Mesodermal cell (in vitro differentiated cells): ENCODE measurements at regions not wholly inside any gene's neighbourhood (a gene's known extent, or its start where the extent isn't known, plus 50 kb on each side); places are given as distances from the start of the nearest gene placed in this dataset.
"Not testable (repeated sequence)": the region's sequence is repeated elsewhere in the genome, so short reads cannot be mapped to it uniquely, and the experiment has no call there.

Experiments used
- H3K27ac ChIP-seq: 2 replicates; pipeline ENCODE4 v1.7.0; 2013; ENCODE audit warnings: mild to moderate bottlenecking, low read depth, low read length, moderate library complexity; ENCODE audit not compliant: severe bottlenecking
- H3K36me3 ChIP-seq: 2 replicates; pipeline ENCODE4 v1.7.1; 2013; ENCODE audit warnings: mild to moderate bottlenecking, low read length, moderate library complexity; ENCODE audit not compliant: control insufficient read depth, insufficient read depth
- H3K4me1 ChIP-seq: one replicate; pipeline ENCODE4 v1.7.1; 2013; ENCODE audit warnings: mild to moderate bottlenecking, low read length; ENCODE audit not compliant: insufficient read depth, control insufficient read depth, poor library complexity, severe bottlenecking
- H3K4me3 ChIP-seq: 2 replicates; pipeline ENCODE4 v1.7.0; 2013; ENCODE audit warnings: low read length, control low read depth, mild to moderate bottlenecking; ENCODE audit not compliant: insufficient read depth, poor library complexity, severe bottlenecking; ENCODE audit errors: extremely low read depth
- H3K9me3 ChIP-seq: 2 replicates; pipeline ENCODE4 v1.7.1; 2013; ENCODE audit warnings: mild to moderate bottlenecking, low read length, moderate library complexity; ENCODE audit not compliant: control insufficient read depth
- WGBS, 2 experiments: methylation state at CpG; one replicate each; pipeline ENCODE4 v1.1.5; 2013; ENCODE audit warnings: missing lambda C conversion rate in 2 of 2; ENCODE audit not compliant: insufficient coverage in 2 of 2; 5-methylcytosine and 5-hydroxymethylcytosine counted together

DNA sequence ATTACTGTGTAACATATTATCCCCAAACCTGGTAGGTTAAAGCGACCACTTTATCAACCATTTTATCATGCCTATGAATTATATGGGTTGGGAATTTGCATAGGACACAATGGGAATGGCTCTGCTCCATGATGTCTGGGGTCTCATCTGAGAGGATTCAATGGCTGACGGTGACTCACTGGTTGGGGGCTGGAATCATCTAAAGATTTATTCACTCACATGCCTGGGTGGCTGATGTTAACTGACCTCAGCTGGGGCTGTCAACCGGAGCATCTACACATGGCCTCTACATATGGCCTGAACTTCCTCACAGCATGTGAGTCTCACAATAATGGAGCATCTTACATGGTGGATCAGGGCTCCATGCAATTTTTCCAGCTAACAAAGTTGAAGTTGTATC lies 313.1 kb upstream of the PPP2R3A start:
- Histone ChIP-seq H3K36me3 (no peaks in the 10 kb centered on the region), H3K4me1 (no peaks in the 10 kb centered on the region), H3K4me3 (no peak overlapping the region), H3K27ac (no peak overlapping the region), H3K9me3 (no peaks in the 10 kb centered on the region)
- whole genome bisulfite sequencing, 2 experiments = 30% methylated on average over 2 of the region's 3 CpGs; no CpG with 5 or more reads in 1 of the 2 experiments

DNA sequence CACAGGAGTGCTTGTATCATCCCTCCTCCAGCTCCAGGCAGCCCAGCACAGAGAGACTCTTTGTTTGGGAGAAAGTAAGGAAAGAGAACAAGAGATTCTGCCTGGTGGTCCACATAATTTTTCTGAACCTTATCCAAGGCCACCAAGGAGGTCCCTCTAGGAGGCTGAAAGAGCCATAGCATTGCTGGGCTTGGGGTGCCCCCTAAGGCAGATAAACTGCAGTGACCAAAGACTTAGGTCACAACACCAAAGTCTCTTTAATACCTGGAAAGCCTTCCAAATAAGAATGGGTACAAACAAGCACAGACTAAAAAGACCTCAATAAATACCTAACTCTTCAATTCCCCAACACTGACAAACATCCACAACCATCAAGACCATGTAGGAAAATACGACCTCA lies 310.2 kb upstream of the PPP2R3A start:
- Histone ChIP-seq H3K36me3 (no peaks in the 10 kb centered on the region), H3K27ac (no peak overlapping the region), H3K9me3 (no peaks in the 10 kb centered on the region), H3K4me3 (no peak overlapping the region), H3K4me1 (no peaks in the 10 kb centered on the region)
- WGBS, 2 experiments = 100% methylated on average over 1 of the region's 1 CpG; no CpG with 5 or more reads in 1 of the 2 experiments

DNA sequence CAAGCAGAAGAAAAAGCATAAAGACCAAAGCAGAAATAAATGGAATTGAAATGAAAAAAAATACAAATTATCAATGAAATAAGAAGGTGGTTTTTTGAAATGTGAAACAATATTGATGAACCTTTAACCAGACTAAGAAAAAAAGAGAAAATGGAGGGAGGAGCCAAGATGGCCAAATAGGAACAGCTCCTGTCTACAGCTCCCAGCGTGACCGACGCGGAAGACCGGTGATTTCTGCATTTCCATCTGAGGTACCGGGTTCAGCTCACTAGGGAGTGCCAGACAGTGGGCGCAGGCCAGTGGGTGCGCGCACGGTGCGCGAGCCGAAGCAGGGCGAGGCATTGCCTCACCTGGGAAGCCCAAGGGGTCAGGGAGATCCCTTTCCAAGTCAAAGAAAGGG lies 307.1 kb upstream of the PPP2R3A start:
- H3K36me3 ChIP-seq, H3K4me3 ChIP-seq, H3K4me1 ChIP-seq, H3K27ac ChIP-seq, H3K9me3 ChIP-seq: not testable (repeated sequence)
- no CpG with 5 or more reads among the region's 14 CpGs for WGBS, 2 experiments

GRCh38 chr3:135667061-135667460 lies 298.5 kb upstream of the PPP2R3A start:
- 91 to 100% methylated on average over 1 of the region's 1 CpG for WGBS, 2 experiments
- Histone ChIP-seq H3K4me3 (no peak overlapping the region), H3K9me3 (no peaks in the 10 kb centered on the region), H3K4me1 (no peaks in the 10 kb centered on the region), H3K36me3 (no peaks in the 10 kb centered on the region), H3K27ac (no peak overlapping the region)

DNA sequence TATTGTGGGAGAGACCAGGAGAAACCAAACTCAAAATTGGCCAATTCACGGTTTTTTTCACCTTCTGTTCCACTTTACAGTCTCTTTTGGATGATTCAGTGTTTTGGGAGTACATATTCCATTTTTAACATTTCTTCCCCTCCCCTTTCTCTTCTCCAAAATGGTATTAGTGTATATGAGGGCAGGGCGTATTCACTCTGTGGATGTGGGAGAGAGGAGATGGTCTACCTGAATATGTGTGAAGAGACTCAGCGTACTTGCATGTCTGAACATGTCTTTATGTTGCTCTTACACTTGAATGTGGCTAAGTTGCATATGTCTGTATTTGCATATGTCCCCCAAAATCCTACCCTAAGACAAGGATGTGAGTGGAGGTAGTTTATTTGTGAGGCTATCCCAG lies 291.0 kb upstream of the PPP2R3A start:
- H3K27ac ChIP-seq = no peak overlapping the region
- no peaks in the 10 kb centered on the region for H3K4me1 ChIP-seq
- WGBS, 2 experiments = 100% methylated on average over 1 of the region's 3 CpGs; no CpG with 5 or more reads in 1 of the 2 experiments
- H3K4me3 ChIP-seq = no peak overlapping the region
- H3K9me3 ChIP-seq = no peaks in the 10 kb centered on the region
- no peaks in the 10 kb centered on the region for H3K36me3 ChIP-seq

GRCh38 chr3:135678386-135678785 lies 287.1 kb upstream of the PPP2R3A start:
- 70 to 100% methylated on average over 2 of the region's 4 CpGs for WGBS, 2 experiments
- H3K9me3 ChIP-seq = no peaks in the 10 kb centered on the region
- no peak overlapping the region for H3K4me3 ChIP-seq
- H3K27ac ChIP-seq = no peak overlapping the region
- no peaks in the 10 kb centered on the region for H3K36me3 ChIP-seq
- H3K4me1 ChIP-seq = no peaks in the 10 kb centered on the region

DNA sequence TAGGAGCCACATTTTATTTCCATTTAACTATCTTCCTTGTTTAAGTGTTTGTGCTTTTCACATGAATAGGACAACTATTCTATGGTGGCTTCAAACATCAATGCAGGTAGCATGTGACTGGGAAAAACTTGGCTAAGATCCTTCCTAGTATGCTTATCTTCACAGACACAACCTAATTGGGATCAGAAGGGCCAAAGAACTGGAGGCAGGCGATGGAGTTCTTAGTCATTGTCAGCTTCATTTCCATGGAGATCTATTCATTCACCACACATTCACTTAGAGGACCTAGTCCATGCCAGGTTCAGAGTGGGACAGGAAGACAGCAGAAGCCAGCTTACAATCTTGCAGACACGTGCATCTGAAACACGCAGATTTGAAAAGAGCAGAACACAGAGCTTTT lies 277.5 kb upstream of the PPP2R3A start:
- no peaks in the 10 kb centered on the region for H3K4me1 ChIP-seq
- 60% methylated on average over 1 of the region's 3 CpGs; no CpG with 5 or more reads in 1 of the 2 experiments for WGBS, 2 experiments

GRCh38 chr3:135690664-135691063 lies 274.9 kb upstream of the PPP2R3A start:
- no peak overlapping the region for H3K27ac ChIP-seq
- H3K4me3 ChIP-seq = no peak overlapping the region
- H3K9me3 ChIP-seq = no peaks in the 10 kb centered on the region
- no peaks in the 10 kb centered on the region for H3K36me3 ChIP-seq
- WGBS, 2 experiments = 88% methylated on average over 3 of the region's 3 CpGs; no CpG with 5 or more reads in 1 of the 2 experiments
- no peaks in the 10 kb centered on the region for H3K4me1 ChIP-seq

More for the DNA sequence above, 277.5 kb upstream of the PPP2R3A start:
- no peak overlapping the region for H3K4me3 ChIP-seq
- H3K36me3 ChIP-seq = no peaks in the 10 kb centered on the region
- no peak overlapping the region for H3K27ac ChIP-seq
- no peaks in the 10 kb centered on the region for H3K9me3 ChIP-seq

DNA sequence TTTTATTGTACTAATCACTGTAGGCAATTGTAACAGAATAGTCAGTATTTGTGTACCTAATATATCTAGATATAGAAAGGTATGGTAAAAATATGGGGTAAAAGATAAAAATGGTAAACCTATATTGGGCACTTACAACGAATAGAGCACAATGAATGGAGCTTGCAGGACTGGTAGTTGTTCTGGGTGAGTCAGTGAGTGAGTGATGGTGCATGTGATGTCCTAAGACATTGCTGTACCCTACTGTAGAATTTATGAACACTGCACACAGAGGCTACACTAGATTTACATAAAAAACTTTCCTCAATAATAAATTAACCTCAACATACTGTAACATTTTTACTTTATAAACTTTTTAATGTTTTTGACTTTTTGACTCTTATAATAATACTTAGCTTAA lies 274.3 kb upstream of the PPP2R3A start:
- Histone ChIP-seq H3K9me3 (no peaks in the 10 kb centered on the region), H3K36me3 (no peaks in the 10 kb centered on the region), H3K27ac (no peak overlapping the region), H3K4me1 (no peaks in the 10 kb centered on the region), H3K4me3 (no peak overlapping the region)
- WGBS, 2 experiments = 88 to 100% methylated on average over 1 of the region's 1 CpG

- Histone ChIP-seq H3K27ac (no peak overlapping the region), H3K4me3 (no peak overlapping the region), H3K4me1 (no peaks in the 10 kb centered on the region), H3K36me3 (no peaks in the 10 kb centered on the region), H3K9me3 (no peaks in the 10 kb centered on the region)
- 60 to 88% methylated on average over 1 of the region's 1 CpG for WGBS, 2 experiments
Observed at GRCh38 chr3:135694142-135694541, 271.4 kb upstream of the PPP2R3A start.

DNA sequence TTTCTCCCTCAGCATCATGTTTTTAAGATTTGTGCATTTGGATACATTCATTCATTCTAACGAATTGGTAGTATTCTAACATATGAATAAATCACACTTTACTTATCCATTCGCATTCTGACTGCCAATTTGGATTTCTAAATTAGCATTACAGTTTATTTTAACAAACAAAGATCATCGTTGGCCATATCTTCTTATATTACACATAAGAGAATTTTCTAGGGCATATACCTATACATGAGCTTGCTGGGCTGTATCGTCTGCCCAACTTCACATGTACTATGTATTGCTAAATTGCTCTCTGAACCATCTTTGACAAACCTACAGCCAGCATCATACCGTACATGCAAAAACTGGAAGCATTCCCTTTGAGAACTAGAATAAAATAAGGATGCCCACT lies 265.8 kb upstream of the PPP2R3A start:
- Histone ChIP-seq H3K4me1 (no peaks in the 10 kb centered on the region), H3K9me3 (no peaks in the 10 kb centered on the region), H3K27ac (no peak overlapping the region), H3K4me3 (no peak overlapping the region), H3K36me3 (no peaks in the 10 kb centered on the region)
- 90 to 100% methylated on average over 1 to 4 of the region's 5 CpGs for WGBS, 2 experiments
